Stomach (tissue), 4 donors: ENCODE measurements at regions not wholly inside any gene's neighbourhood (a gene's known extent, or its start where the extent isn't known, plus 50 kb on each side); places are given as distances from the start of the nearest gene placed in this dataset.

Source experiments
- CTCF ChIP-seq, 7 experiments: fragments of 450-650 bp in 4 of 7; fragments of 200-600 bp in 3 of 7; sonication (generic) in 3 of 7; IDR thresholded peaks; one replicate each; pipeline ENCODE4 v1.5.1; 2016 to 2019; ENCODE audit warnings: antibody characterized with exemption in 7 of 7, control low read depth in 2 of 7, mild to moderate bottlenecking in 1 of 7
- EP300 ChIP-seq: sonication (generic); formaldehyde crosslinking; IDR thresholded peaks from one replicate; pipeline ENCODE4 v1.6.1; 2017; ENCODE audit warnings: antibody characterized with exemption
- POLR2A ChIP-seq, 4 donors: fragments of 450-650 bp; IDR thresholded peaks; one replicate each; pipeline ENCODE4 v1.6.1; 2016; ENCODE audit warnings: antibody characterized with exemption in 4 of 4, control low read depth in 2 of 4, mild to moderate bottlenecking in 1 of 4, moderate library complexity in 1 of 4
- POLR2AphosphoS5 ChIP-seq, 3 donors: sonication (generic); formaldehyde crosslinking; IDR thresholded peaks; one replicate each; pipeline ENCODE4 v1.6.1; 2016; ENCODE audit warnings: antibody characterized with exemption in 3 of 3

- TF ChIP-seq CTCF (IDR thresholded peaks at IDR 0.05), result no peak
- no peak for TF ChIP-seq POLR2A (IDR thresholded peaks at IDR 0.05)
- TF ChIP-seq EP300, result no peak
- TF ChIP-seq POLR2AphosphoS5 (IDR thresholded peaks at IDR 0.05), result no peak
These were observed 237.1 kb upstream of the TLL1 start for GRCh38 chr4:165635951-165636350.
